ENCODE measurements at regions not wholly inside any gene's neighbourhood (a gene's known extent, or its start where the extent isn't known, plus 50 kb on each side); places are given as distances from the start of the nearest gene placed in this dataset.

DNA sequence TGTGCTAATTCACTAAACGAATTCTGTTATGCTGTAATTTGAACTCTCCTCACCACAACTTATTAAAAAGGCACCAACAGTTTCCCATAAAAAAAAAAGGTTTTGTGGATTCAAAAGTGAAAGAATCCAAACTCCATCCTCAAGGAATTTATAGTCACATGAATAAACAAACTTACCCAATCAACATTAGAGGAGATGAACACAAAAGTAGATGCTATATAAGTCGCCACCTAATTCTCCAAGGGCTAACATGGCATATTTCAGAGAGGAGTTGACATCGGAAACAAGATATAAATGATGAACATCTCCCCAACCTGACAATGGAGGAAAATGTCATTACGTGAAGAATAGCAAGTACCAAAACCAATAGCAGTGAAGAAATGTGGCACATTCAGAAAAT lies 265.5 kb upstream of the PRKD1 start:
- TF ChIP-seq CTCF (conservative IDR thresholded peaks at IDR 0.05 in 1 of 2, IDR thresholded peaks at IDR 0.05 in 1 of 2; ENCODE audit: low read depth in 1 of 2, low read length in 2 of 2) (no peak), EZH2 (IDR thresholded peaks at IDR 0.05; ENCODE audit: low read length, missing control alignments) (no peak)
